A549 (cell line): ENCODE measurements at regions not wholly inside any gene's neighbourhood (a gene's known extent, or its start where the extent isn't known, plus 50 kb on each side); places are given as distances from the start of the nearest gene placed in this dataset.

ENCODE experiments used
- ATAC-seq, 2 experiments: fragments of 200-7000 bp in 1 of 2; fragments of >200 bp in 1 of 2; cut with Nextera tagmentation in 1 of 2; cut with Tn5 transposase in 1 of 2; 3 replicates each; pipeline versions ENCODE4 v1.8.0 to v1.9.1; 2018 to 2020; ENCODE audit warnings: mild to moderate bottlenecking in 1 of 2, moderate library complexity in 1 of 2
- CTCF ChIA-PET: fragments of 300-600 bp; sonication (Branson Sonifier 250); formaldehyde crosslinking; extraction: SDS; loops from one replicate; lab custom pipeline; 2021; ENCODE audit warnings: antibody characterized with exemption, inconsistent platforms; lab: Yijun Ruan, JAX
- POLR2A ChIA-PET: fragments of 350-600 bp; formaldehyde crosslinking; extraction: SDS; loops from one replicate; lab custom pipeline; 2021; ENCODE audit warnings: antibody characterized with exemption, inconsistent platforms; lab: Yijun Ruan, JAX
- DNase-seq, 2 experiments: peaks; one replicate each; pipeline versions ENCODE4 v3.0.0 to v3.0.0-alpha.2; 2011 to 2016; ENCODE audit warnings: low read depth in 1 of 2, low spot score in 1 of 2
- FAIRE-seq: peaks from 2 replicates; lab custom pipeline; 2011; peaks lifted over from hg19 to GRCh38; lab: Jason Lieb, UNC
- H3K27ac ChIP-seq, 2 experiments: fragments of >200 bp; sonication (Bioruptor Twin); formaldehyde crosslinking; 3 replicates each; pipeline ENCODE4 v1.5.1; 2016 to 2017
- H3K4me1 ChIP-seq: fragments of >200 bp; sonication (Bioruptor Twin); formaldehyde crosslinking; 3 replicates; pipeline ENCODE4 v1.6.1; 2016
- H3K4me2 ChIP-seq: fragments of >200 bp; sonication (Bioruptor Twin); formaldehyde crosslinking; 3 replicates; pipeline ENCODE4 v1.6.1; 2016
- H3K4me3 ChIP-seq: fragments of >200 bp; sonication (Bioruptor Twin); formaldehyde crosslinking; 3 replicates; pipeline ENCODE4 v1.5.1; 2016
- H3K9me3 ChIP-seq: fragments of >200 bp; sonication (Bioruptor Twin); formaldehyde crosslinking; 3 replicates; pipeline ENCODE4 v1.6.1; 2016
- BHLHE40 ChIP-seq: IDR thresholded peaks from 2 replicates; pipeline ENCODE4 v1.6.1; 2012; ENCODE audit warnings: low read depth, low read length, inconsistent platforms
- CBX2 ChIP-seq: fragments of 200-600 bp; sonication (generic); IDR thresholded peaks from 2 replicates; pipeline ENCODE4 v1.6.1; 2016; ENCODE audit warnings: low read depth, mild to moderate bottlenecking, borderline replicate concordance
- CBX8 ChIP-seq: fragments of 200-600 bp; sonication (generic); IDR thresholded peaks from 2 replicates; pipeline ENCODE4 v1.6.1; 2016
- CEBPB ChIP-seq, 2 experiments: fragments of >200 bp in 1 of 2; sonication (Bioruptor Twin) in 1 of 2; formaldehyde crosslinking in 1 of 2; IDR thresholded peaks; 2 replicates each; pipeline ENCODE4 v1.6.1; 2012 to 2016
- CHD4 ChIP-seq: fragments of 200-600 bp; sonication (generic); IDR thresholded peaks from 2 replicates; pipeline ENCODE4 v1.6.1; 2016; ENCODE audit warnings: antibody characterized with exemption, mild to moderate bottlenecking, borderline replicate concordance
- E2F6 ChIP-seq: IDR thresholded peaks from 2 replicates; pipeline ENCODE4 v1.6.1; 2012; ENCODE audit warnings: low read depth, borderline replicate concordance
- EHMT2 ChIP-seq: fragments of 200-600 bp; sonication (generic); IDR thresholded peaks from 2 replicates; pipeline ENCODE4 v1.6.1; 2016; ENCODE audit warnings: antibody characterized with exemption, low read depth, mild to moderate bottlenecking, moderate library complexity
- FOXS1 ChIP-seq: fragments of 250-450 bp; sonication (Bioruptor Pico); IDR thresholded peaks from 2 replicates; pipeline ENCODE4 v1.5.0; 2020; ENCODE audit warnings: mild to moderate bottlenecking, moderate library complexity
- GATA3 ChIP-seq: IDR thresholded peaks from 2 replicates; pipeline ENCODE4 v1.6.1; 2012; ENCODE audit warnings: borderline replicate concordance
- HMGXB4 ChIP-seq: fragments of 250-450 bp; sonication (Bioruptor Pico); IDR thresholded peaks from 2 replicates; pipeline ENCODE4 v1.5.0; 2021; ENCODE audit warnings: mild to moderate bottlenecking, moderate library complexity, borderline replicate concordance
- HOXA7 ChIP-seq: fragments of 250-450 bp; sonication (Bioruptor Pico); IDR thresholded peaks from 2 replicates; pipeline ENCODE4 v1.5.0; 2020; ENCODE audit warnings: mild to moderate bottlenecking, moderate library complexity
- JUN ChIP-seq, 2 experiments: fragments of >200 bp; sonication (Bioruptor Twin); formaldehyde crosslinking; IDR thresholded peaks; 2 replicates in 1 of 2; 3 replicates in 1 of 2; pipeline ENCODE4 v1.6.1; 2016 to 2017
- KDM5A ChIP-seq: fragments of 200-600 bp; sonication (generic); IDR thresholded peaks from 2 replicates; pipeline ENCODE4 v1.6.1; 2016; ENCODE audit warnings: antibody characterized with exemption, mild to moderate bottlenecking
- MAFK ChIP-seq: fragments of 450-650 bp; IDR thresholded peaks from 2 replicates; pipeline ENCODE4 v1.6.1; 2014; ENCODE audit not compliant: partially characterized antibody
- MAZ ChIP-seq: fragments of 150-350 bp; IDR thresholded peaks from 2 replicates; pipeline ENCODE4 v1.6.1; 2014; ENCODE audit warnings: antibody characterized with exemption, low read depth, low read length, borderline replicate concordance
- NFE2L2 ChIP-seq: fragments of 150-350 bp; conservative IDR thresholded peaks from 2 replicates; pipeline ENCODE4 v1.6.1; 2014; ENCODE audit warnings: low read length
- NPAS2 ChIP-seq: fragments of 250-450 bp; sonication (Bioruptor Pico); IDR thresholded peaks from 2 replicates; pipeline ENCODE4 v1.8.0; 2022; ENCODE audit warnings: mild to moderate bottlenecking, moderate library complexity, borderline replicate concordance
- NR3C1 ChIP-seq: fragments of >200 bp; sonication (Bioruptor Twin); formaldehyde crosslinking; IDR thresholded peaks from 3 replicates; pipeline ENCODE4 v1.6.1; 2017
- PBX3 ChIP-seq: IDR thresholded peaks from 2 replicates; pipeline ENCODE4 v1.6.1; 2012
- POLR2A ChIP-seq: IDR thresholded peaks from 2 replicates; pipeline ENCODE4 v1.6.1; 2012; ENCODE audit warnings: mild to moderate bottlenecking, low read length
- REST ChIP-seq: fragments of 200-600 bp; sonication (generic); IDR thresholded peaks from 2 replicates; pipeline ENCODE4 v1.6.1; 2016; ENCODE audit warnings: antibody characterized with exemption, mild to moderate bottlenecking, moderate library complexity
- SREBF2 ChIP-seq: fragments of 450-650 bp; IDR thresholded peaks from 2 replicates; pipeline ENCODE4 v1.6.1; 2014; ENCODE audit warnings: mild to moderate bottlenecking, moderate library complexity
- TP53 ChIP-seq: fragments of 250-450 bp; sonication (Bioruptor Pico); IDR thresholded peaks from 2 replicates; pipeline ENCODE4 v1.5.0; 2021; ENCODE audit warnings: mild to moderate bottlenecking, moderate library complexity
- ZC3H11A ChIP-seq: fragments of 450-650 bp; IDR thresholded peaks from 2 replicates; pipeline ENCODE4 v1.6.1; 2014; ENCODE audit warnings: antibody characterized with exemption, mild to moderate bottlenecking
- ZFP36 ChIP-seq: fragments of 450-650 bp; IDR thresholded peaks from 2 replicates; pipeline ENCODE4 v1.6.1; 2014; ENCODE audit warnings: borderline replicate concordance; ENCODE audit not compliant: partially characterized antibody
- ZSCAN20 ChIP-seq: fragments of 250-450 bp; sonication (Bioruptor Pico); IDR thresholded peaks from 2 replicates; pipeline ENCODE4 v1.8.0; 2022; ENCODE audit warnings: mild to moderate bottlenecking, moderate library complexity
- WGBS: methylation state at CpG from one replicate; pipeline ENCODE4 v1.1.6; 2017; ENCODE audit errors: missing lambda C conversion rate; 5-methylcytosine and 5-hydroxymethylcytosine counted together
- TF ChIP-seq, protein P1 (sequence below): IDR thresholded peaks from 2 replicates; pipeline ENCODE4 v1.6.1; 2012
- TF ChIP-seq, protein P2 (sequence below): fragments of 250-450 bp; sonication (Bioruptor Pico); IDR thresholded peaks from 2 replicates; pipeline ENCODE4 v1.5.0; 2020; ENCODE audit warnings: low read depth, mild to moderate bottlenecking, moderate library complexity

- no peak for TF ChIP-seq TP53 (CRISPR knock-in tag)
- TF ChIP-seq MAZ: no peak
- Histone ChIP-seq H3K9me3 (no peaks in the 10 kb centered on the region), H3K4me1 (no peaks in the 10 kb centered on the region), H3K4me3 (no peak overlapping the region), H3K27ac (no peak overlapping the region), H3K4me2 (no peak overlapping the region)
- FAIRE-seq: no peak
- no peak for DNase-seq
- ChIA-PET POLR2A (no interaction called here), CTCF (no interaction called here)
- no peak for ATAC-seq
- WGBS: 14% methylated on average over 3 of the region's 3 CpGs
Observed at GRCh38 chr3:96548073-96548472, 266.3 kb upstream of the EPHA6 start.

DNA sequence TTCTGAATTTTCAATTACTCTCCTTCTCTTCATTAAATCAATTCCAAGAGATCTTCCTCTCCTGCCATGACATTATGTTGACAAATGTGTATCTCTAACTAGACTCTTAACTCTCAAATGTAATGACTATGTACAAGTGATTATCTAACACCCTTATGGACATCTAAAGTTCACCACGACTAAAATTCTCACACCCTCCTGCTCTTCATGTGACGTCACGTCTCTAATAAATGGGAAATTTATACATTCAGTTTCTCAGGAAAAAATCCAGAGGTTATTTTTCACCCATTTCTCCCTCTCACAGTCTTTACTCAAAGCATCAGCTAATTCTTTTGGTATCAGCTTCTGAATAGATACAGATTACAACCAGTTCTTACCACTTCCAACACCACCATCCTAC is 237.5 kb upstream of the EPHA6 start:
- no peak overlapping the region for H3K27ac ChIP-seq
- no peak overlapping the region for H3K4me2 ChIP-seq
- no peak overlapping the region for H3K4me3 ChIP-seq
- POLR2A ChIA-PET: no interaction called here
- CTCF ChIA-PET: no interaction called here
- ATAC-seq (no peak), DNase-seq (no peak), FAIRE-seq (no peak)
- H3K9me3 ChIP-seq: no peaks in the 10 kb centered on the region
- TF ChIP-seq E2F6 (no peak), HMGXB4 (CRISPR knock-in tag) (no peak), FOXS1 (CRISPR knock-in tag) (no peak), BHLHE40 (no peak), SREBF2 (no peak), GATA3 (no peak), JUN (IDR thresholded peaks at IDR 0.05) (no peak), KDM5A (no peak), REST (no peak), CHD4 (no peak), NR3C1 (no peak), NFE2L2 (no peak), CEBPB (IDR thresholded peaks at IDR 0.05) (no peak), ZC3H11A (no peak), HOXA7 (CRISPR knock-in tag) (no peak), CBX8 (no peak), NPAS2 (no peak)
- TF ChIP-seq, protein P1, sequence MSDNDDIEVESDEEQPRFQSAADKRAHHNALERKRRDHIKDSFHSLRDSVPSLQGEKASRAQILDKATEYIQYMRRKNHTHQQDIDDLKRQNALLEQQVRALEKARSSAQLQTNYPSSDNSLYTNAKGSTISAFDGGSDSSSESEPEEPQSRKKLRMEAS: no peak
- 38% methylated on average over 3 of the region's 3 CpGs for WGBS
- no peaks in the 10 kb centered on the region for H3K4me1 ChIP-seq

- DNase-seq (no peak), FAIRE-seq (no peak), ATAC-seq (no peak)
- Histone ChIP-seq H3K9me3 (no peaks in the 10 kb centered on the region), H3K4me2 (no peak overlapping the region), H3K4me3 (no peak overlapping the region), H3K4me1 (no peaks in the 10 kb centered on the region), H3K27ac (no peak overlapping the region)
- CTCF ChIA-PET: interaction anchor here (1.6 kb wide), 1 partner anchor 10 kb away, joined by 3 read pairs; no protein-coding TSS in a partner anchor
- POLR2A ChIA-PET: no interaction called here
- TF ChIP-seq CBX2 (no peak), ZFP36 (no peak), FOXS1 (CRISPR knock-in tag) (no peak), ZSCAN20 (CRISPR knock-in tag) (no peak), PBX3 (no peak), MAFK (no peak), EHMT2 (no peak), NPAS2 (no peak), POLR2A (no peak)
- TF ChIP-seq, protein P2, sequence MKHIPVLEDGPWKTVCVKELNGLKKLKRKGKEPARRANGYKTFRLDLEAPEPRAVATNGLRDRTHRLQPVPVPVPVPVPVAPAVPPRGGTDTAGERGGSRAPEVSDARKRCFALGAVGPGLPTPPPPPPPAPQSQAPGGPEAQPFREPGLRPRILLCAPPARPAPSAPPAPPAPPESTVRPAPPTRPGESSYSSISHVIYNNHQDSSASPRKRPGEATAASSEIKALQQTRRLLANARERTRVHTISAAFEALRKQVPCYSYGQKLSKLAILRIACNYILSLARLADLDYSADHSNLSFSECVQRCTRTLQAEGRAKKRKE (CRISPR knock-in tag): no peak
Observed at GRCh38 chr3:96584066-96584465, 230.3 kb upstream of the EPHA6 start.
